CD4-positive, alpha-beta T cell (primary cell): ENCODE measurements at regions not wholly inside any gene's neighbourhood (a gene's known extent, or its start where the extent isn't known, plus 50 kb on each side); places are given as distances from the start of the nearest gene placed in this dataset.

ENCODE experiments used
- ATAC-seq: fragments of 200-7000 bp; cut with Tn5 transposase; one replicate; pipeline ENCODE4 v1.10.0; 2022; ENCODE audit warnings: mild to moderate bottlenecking; ENCODE audit not compliant: poor library complexity
- CTCF ChIA-PET: fragments of 350-600 bp; sonication (Branson Sonifier 250); formaldehyde crosslinking; loops from one replicate; lab custom pipeline; 2021; ENCODE audit warnings: antibody characterized with exemption, inconsistent platforms; lab: Charles Lee
- POLR2A ChIA-PET: fragments of 350-600 bp; sonication (Branson Sonifier 250); formaldehyde crosslinking; loops from one replicate; lab custom pipeline; 2021; ENCODE audit warnings: antibody characterized with exemption, inconsistent platforms; lab: Charles Lee
- DNase-seq, 14 experiments: peaks; one replicate each; pipeline ENCODE4 v3.0.0-alpha.2; 2013 to 2020; ENCODE audit warnings: mixed read lengths in 2 of 14
- H3K27ac ChIP-seq, 2 donors: one replicate each; pipeline versions ENCODE4 v1.5.1 to v1.7.0; 2013; ENCODE audit warnings: low read length in 2 of 2, low read depth in 1 of 2, mild to moderate bottlenecking in 1 of 2
- H3K27me3 ChIP-seq, 2 experiments: 1 replicate in 1 of 2; 2 replicates in 1 of 2; pipeline versions ENCODE4 v1.6.1 to v1.7.0; 2013; ENCODE audit warnings: low read length in 2 of 2, control low read depth in 1 of 2, mild to moderate bottlenecking in 1 of 2, moderate library complexity in 1 of 2; ENCODE audit not compliant: insufficient read depth in 2 of 2, control insufficient read depth in 1 of 2
- H3K36me3 ChIP-seq: one replicate; pipeline ENCODE4 v1.6.1; 2013; ENCODE audit warnings: low read length, control low read depth; ENCODE audit not compliant: insufficient read depth
- H3K4me1 ChIP-seq: one replicate; pipeline ENCODE4 v1.6.1; 2013; ENCODE audit warnings: low read length, control low read depth; ENCODE audit not compliant: insufficient read depth
- H3K4me3 ChIP-seq: one replicate; pipeline ENCODE4 v1.5.1; 2013; ENCODE audit warnings: mild to moderate bottlenecking, low read length, moderate library complexity
- H3K9me3 ChIP-seq, 2 experiments: 1 replicate in 1 of 2; 2 replicates in 1 of 2; pipeline versions ENCODE4 v1.6.1 to v1.7.0; 2013; ENCODE audit warnings: low read length in 2 of 2, mild to moderate bottlenecking in 2 of 2, control low read depth in 1 of 2, moderate library complexity in 1 of 2; ENCODE audit not compliant: control insufficient read depth in 1 of 2, insufficient read depth in 1 of 2
- H3K27ac Mint-ChIP-seq: one replicate; pipeline ENCODE4 v1.8.0; 2020; ENCODE audit warnings: mixed read lengths
- H3K27me3 Mint-ChIP-seq: one replicate; pipeline ENCODE4 v1.8.0; 2021; ENCODE audit warnings: mixed read lengths
- H3K36me3 Mint-ChIP-seq: one replicate; pipeline ENCODE4 v1.8.0; 2021; ENCODE audit warnings: low read depth, mixed read lengths
- H3K4me1 Mint-ChIP-seq: one replicate; pipeline ENCODE4 v1.8.0; 2021; ENCODE audit warnings: low read depth, mixed read lengths
- H3K4me3 Mint-ChIP-seq: one replicate; pipeline ENCODE4 v1.8.0; 2020; ENCODE audit warnings: mild to moderate bottlenecking, mixed read lengths
- H3K9me3 Mint-ChIP-seq: one replicate; pipeline ENCODE4 v1.8.0; 2020; ENCODE audit warnings: mixed read lengths
- intact Hi-C, 2 experiments: fragments of 100-400 bp; cut with DNase I in 1 of 2; cut with micrococcal nuclease in 1 of 2; formaldehyde crosslinking; loops; one replicate each; pipeline versions ENCODE4 v1.15.1 to v1.9.0; 2023 to 2025; cut with DNase I, micrococcal nuclease
- TF ChIP-seq, protein P1 (sequence below): fragments of 200-600 bp; IDR thresholded peaks from one replicate; pipeline ENCODE4 v1.8.0; 2022; ENCODE audit warnings: antibody characterized with exemption, mild to moderate bottlenecking

DNA sequence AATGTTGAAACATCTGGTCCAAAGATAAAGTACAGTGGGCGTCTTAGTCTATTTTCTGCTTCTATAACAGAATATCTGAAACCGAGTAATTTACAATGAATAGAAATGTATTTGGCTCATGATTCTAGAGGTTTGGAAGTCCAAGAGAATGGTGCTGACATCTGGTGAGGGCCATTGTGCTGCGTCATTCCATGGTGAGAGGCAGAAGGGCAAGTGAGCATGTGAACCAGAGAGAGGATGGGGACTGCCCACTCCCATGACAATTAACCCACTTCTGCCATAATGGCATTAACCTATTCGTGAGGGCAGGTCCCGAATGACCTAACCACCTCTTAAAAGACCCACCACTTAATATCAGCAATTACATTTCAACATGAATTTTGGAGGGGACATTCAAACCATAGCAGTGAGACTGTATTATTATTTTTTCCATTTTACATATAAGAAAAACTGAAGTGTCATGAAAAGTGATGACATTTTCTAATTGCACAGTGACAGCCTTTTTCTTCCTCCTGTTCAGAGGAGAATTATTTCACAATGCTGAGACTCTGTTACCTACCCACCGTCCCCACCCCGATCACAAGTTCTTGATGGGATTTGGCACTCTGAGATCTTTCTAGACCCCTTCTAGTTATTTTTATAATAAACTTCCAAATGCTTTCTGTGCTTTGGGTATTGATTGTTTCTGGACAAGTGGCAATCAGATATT lies 238.8 kb downstream of the RPLP1 start:
- Mint-ChIP-seq H3K4me3 (no peak overlapping the region), H3K27me3 (no peaks in the 10 kb centered on the region), H3K4me1 (no peaks in the 10 kb centered on the region), H3K27ac (no peak overlapping the region), H3K9me3 (peaks cover 18% of the 10 kb centered on the region), H3K36me3 (no peaks in the 10 kb centered on the region)
- DNase-seq (no peak), ATAC-seq (no peak)
- ChIA-PET POLR2A (no interaction called here), CTCF (no interaction called here)
- TF ChIP-seq, protein P1, sequence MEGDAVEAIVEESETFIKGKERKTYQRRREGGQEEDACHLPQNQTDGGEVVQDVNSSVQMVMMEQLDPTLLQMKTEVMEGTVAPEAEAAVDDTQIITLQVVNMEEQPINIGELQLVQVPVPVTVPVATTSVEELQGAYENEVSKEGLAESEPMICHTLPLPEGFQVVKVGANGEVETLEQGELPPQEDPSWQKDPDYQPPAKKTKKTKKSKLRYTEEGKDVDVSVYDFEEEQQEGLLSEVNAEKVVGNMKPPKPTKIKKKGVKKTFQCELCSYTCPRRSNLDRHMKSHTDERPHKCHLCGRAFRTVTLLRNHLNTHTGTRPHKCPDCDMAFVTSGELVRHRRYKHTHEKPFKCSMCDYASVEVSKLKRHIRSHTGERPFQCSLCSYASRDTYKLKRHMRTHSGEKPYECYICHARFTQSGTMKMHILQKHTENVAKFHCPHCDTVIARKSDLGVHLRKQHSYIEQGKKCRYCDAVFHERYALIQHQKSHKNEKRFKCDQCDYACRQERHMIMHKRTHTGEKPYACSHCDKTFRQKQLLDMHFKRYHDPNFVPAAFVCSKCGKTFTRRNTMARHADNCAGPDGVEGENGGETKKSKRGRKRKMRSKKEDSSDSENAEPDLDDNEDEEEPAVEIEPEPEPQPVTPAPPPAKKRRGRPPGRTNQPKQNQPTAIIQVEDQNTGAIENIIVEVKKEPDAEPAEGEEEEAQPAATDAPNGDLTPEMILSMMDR: no peak
- Histone ChIP-seq H3K9me3 (peaks cover 16 to 19% of the 10 kb centered on the region in 2 experiments), H3K4me3 (no peak overlapping the region), H3K4me1 (no peaks in the 10 kb centered on the region), H3K27ac (no peak overlapping the region), H3K27me3 (no peaks in the 10 kb centered on the region), H3K36me3 (no peaks in the 10 kb centered on the region)
- intact Hi-C loops: no loop called here

DNA sequence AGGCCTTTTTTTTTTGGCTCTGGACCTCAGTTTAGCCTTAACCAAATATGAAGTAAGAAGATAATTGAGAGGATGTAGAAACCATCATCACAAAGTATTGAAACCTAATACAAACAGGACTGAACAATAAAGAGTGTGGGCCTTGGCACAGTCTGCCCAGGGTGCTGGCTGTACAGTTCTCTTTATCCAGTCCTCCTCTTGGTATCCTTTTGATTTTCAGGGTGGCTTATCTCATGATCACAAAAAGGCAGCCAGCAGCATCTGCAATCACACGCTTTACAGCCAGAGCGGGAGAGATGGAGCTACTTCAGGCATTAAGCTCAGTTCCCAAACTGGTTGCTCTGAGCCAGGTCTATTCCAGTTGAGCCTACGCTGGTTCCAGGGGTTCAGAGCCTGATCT lies 239.7 kb downstream of the RPLP1 start:
- TF ChIP-seq, protein P1: no peak
- H3K27me3 Mint-ChIP-seq: no peaks in the 10 kb centered on the region
- ChIA-PET CTCF (no interaction called here), POLR2A (no interaction called here)
- Histone ChIP-seq H3K4me1 (no peaks in the 10 kb centered on the region), H3K36me3 (no peaks in the 10 kb centered on the region), H3K9me3 (peaks cover 16 to 19% of the 10 kb centered on the region in 2 experiments), H3K27ac (no peak overlapping the region), H3K27me3 (no peaks in the 10 kb centered on the region), H3K4me3 (no peak overlapping the region)
- no peak overlapping the region for H3K4me3 Mint-ChIP-seq
- H3K9me3 Mint-ChIP-seq: peaks cover 18% of the 10 kb centered on the region
- intact Hi-C loops: no loop called here
- DNase-seq (no peak), ATAC-seq (no peak)
- no peaks in the 10 kb centered on the region for H3K36me3 Mint-ChIP-seq
- no peak overlapping the region for H3K27ac Mint-ChIP-seq
- H3K4me1 Mint-ChIP-seq: no peaks in the 10 kb centered on the region

DNA sequence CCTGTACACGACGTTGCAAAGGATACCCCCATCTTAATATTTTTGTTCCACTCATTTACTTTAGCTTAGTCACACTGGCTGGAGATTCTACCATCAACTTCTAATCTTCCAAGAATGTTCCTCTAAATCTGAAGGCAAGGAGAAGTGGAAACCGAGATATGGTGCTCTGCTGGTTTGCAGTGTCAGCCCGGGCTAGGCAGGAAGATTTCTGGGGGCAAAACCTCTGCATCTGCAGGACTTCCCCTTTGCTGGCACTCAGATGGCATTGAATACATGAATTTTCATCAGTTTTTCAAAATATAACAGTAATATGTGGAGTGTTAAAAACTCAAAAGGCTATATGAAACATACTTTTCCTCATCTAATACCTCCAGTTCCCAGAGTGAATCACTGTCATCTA lies 240.4 kb downstream of the RPLP1 start:
- Histone ChIP-seq H3K27me3 (no peaks in the 10 kb centered on the region), H3K36me3 (no peaks in the 10 kb centered on the region), H3K4me1 (no peaks in the 10 kb centered on the region), H3K27ac (no peak overlapping the region), H3K9me3 (peaks cover 16 to 18% of the 10 kb centered on the region in 2 experiments), H3K4me3 (no peak overlapping the region)
- peaks cover 15% of the 10 kb centered on the region for H3K9me3 Mint-ChIP-seq
- no peak overlapping the region for H3K4me3 Mint-ChIP-seq
- H3K27ac Mint-ChIP-seq: no peak overlapping the region
- DNase-seq (no peak), ATAC-seq (no peak)
- TF ChIP-seq, protein P1: no peak
- ChIA-PET POLR2A (no interaction called here), CTCF (no interaction called here)
- H3K27me3 Mint-ChIP-seq: no peaks in the 10 kb centered on the region
- no peaks in the 10 kb centered on the region for H3K4me1 Mint-ChIP-seq
- intact Hi-C loops: no loop called here
- no peaks in the 10 kb centered on the region for H3K36me3 Mint-ChIP-seq
